ENCODE measurements at regions not wholly inside any gene's neighbourhood (a gene's known extent, or its start where the extent isn't known, plus 50 kb on each side); places are given as distances from the start of the nearest gene placed in this dataset.

DNA sequence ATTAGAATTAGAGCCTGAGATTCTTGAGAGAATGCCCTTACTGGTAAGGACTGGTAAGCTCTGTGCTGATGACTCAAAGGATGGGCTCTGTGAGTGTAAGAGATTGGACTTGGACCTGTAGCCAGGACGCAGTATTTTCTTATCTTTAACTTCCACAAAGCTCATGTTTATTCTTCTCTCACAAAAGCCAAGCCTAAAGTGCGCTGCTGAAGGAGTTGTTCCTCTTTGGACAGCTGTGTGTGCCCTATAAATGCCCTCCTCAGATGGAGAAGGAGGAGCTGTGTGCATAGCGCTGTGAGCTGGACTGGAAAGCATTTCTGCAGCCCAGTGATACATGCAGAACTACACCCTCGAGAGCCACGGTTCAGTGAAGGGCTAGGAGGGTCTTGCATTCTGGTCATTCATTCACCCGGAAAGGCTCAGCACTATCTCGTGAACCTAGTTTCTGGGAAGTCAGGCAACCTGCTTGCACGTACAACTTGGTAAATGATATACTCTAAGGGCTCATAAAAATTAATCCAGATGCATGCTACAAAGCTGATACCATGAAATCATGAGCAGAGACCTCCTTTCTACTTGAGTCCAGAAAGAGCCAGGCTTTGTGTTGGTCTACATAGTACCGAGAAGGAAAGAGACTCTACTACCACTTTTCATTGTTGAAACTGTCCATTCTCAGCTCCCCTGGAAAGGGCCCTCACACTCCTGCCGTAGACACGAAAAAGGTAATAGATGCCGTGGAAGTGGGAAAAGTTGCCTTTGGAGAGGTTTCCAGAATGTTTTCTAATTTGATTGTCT lies 103.0 kb upstream of the TBL1XR1 start:
- DNase-seq (peak in 4 of 5 donors; percentile 20 to 52 (median 36)), ATAC-seq (peak in 3 of 4 donors; percentile 89 to 96 (median 91))
- intact Hi-C loops (cut with DNase I), result no loop called here
- WGBS, 4 donors, result 46 to 60% (median 56%) methylated on average over 12 of the region's 12 CpGs
- no peak for TF ChIP-seq POLR2A (IDR thresholded peaks at IDR 0.05)
- TF ChIP-seq, protein P1, sequence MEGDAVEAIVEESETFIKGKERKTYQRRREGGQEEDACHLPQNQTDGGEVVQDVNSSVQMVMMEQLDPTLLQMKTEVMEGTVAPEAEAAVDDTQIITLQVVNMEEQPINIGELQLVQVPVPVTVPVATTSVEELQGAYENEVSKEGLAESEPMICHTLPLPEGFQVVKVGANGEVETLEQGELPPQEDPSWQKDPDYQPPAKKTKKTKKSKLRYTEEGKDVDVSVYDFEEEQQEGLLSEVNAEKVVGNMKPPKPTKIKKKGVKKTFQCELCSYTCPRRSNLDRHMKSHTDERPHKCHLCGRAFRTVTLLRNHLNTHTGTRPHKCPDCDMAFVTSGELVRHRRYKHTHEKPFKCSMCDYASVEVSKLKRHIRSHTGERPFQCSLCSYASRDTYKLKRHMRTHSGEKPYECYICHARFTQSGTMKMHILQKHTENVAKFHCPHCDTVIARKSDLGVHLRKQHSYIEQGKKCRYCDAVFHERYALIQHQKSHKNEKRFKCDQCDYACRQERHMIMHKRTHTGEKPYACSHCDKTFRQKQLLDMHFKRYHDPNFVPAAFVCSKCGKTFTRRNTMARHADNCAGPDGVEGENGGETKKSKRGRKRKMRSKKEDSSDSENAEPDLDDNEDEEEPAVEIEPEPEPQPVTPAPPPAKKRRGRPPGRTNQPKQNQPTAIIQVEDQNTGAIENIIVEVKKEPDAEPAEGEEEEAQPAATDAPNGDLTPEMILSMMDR (IDR thresholded peaks at IDR 0.05), result no peak
- Histone ChIP-seq H3K27me3 (no peaks in the 10 kb centered on the region), H3K27ac (peak overlapping the region in 11 of 12 donors; percentile 2 to 80 (median 49)), H3K4me1 (peaks cover 0 to 15% (median 7%) of the 10 kb centered on the region in 12 donors), H3K9me3 (no peaks in the 10 kb centered on the region), H3K4me3 (peak overlapping the region in 1 of 12 donors; percentile 14), H3K36me3 (no peaks in the 10 kb centered on the region)

DNA sequence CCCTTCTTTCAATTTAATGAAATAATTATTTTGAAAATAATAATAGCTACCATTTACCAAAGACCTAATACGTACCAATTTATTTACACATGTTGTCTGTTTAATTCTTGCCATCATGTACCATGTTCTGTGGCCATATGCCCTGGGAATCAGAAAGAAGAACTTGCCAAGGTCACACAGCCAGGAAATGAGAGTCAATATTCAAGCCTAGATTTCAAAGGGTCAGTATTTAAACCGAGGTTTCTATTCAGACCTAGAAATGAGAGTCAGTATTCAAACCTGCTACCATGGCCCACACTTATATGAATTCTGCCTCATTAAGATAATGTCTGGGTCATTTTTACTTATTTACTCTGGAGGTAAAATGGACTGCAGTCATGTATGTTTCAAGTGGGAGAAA lies 103.6 kb upstream of the TBL1XR1 start:
- Histone ChIP-seq H3K27ac (peak overlapping the region in 5 of 12 donors; percentile 2 to 80 (median 61)), H3K4me3 (no peak overlapping the region)
- no peak for ATAC-seq

GRCh38 chr3:177306252-177306651 lies 109.0 kb upstream of the TBL1XR1 start:
- TF ChIP-seq, protein P1 (IDR thresholded peaks at IDR 0.05), result no peak
- TF ChIP-seq POLR2A (IDR thresholded peaks at IDR 0.05), result no peak
- 89 to 97% (median 93%) methylated on average over 2 of the region's 2 CpGs for WGBS, 4 donors
- ATAC-seq, result no peak
- H3K4me3 ChIP-seq, result no peak overlapping the region
- no peaks in the 10 kb centered on the region for H3K4me1 ChIP-seq
- no peak for DNase-seq
- intact Hi-C loops (cut with DNase I), result no loop called here
- H3K27ac ChIP-seq, result no peak overlapping the region
- H3K36me3 ChIP-seq, result no peaks in the 10 kb centered on the region
- no peaks in the 10 kb centered on the region for H3K27me3 ChIP-seq
- H3K9me3 ChIP-seq, result peaks cover 0 to 20% (median 4%) of the 10 kb centered on the region in 12 donors

More for the DNA sequence above, 103.6 kb upstream of the TBL1XR1 start:
- TF ChIP-seq, protein P1 (IDR thresholded peaks at IDR 0.05), result no peak
- TF ChIP-seq POLR2A (IDR thresholded peaks at IDR 0.05), result no peak
- H3K36me3 ChIP-seq, result no peaks in the 10 kb centered on the region
- no peaks in the 10 kb centered on the region for H3K27me3 ChIP-seq
- 68 to 82% (median 77%) methylated on average over 2 of the region's 2 CpGs for WGBS, 4 donors
- H3K9me3 ChIP-seq, result no peaks in the 10 kb centered on the region
- DNase-seq, result no peak
- intact Hi-C loops (cut with DNase I), result no loop called here
- peaks cover 0 to 15% (median 7%) of the 10 kb centered on the region in 12 donors for H3K4me1 ChIP-seq

GRCh38 chr3:177307391-177307790 lies 110.1 kb upstream of the TBL1XR1 start:
- H3K4me3 ChIP-seq, result no peak overlapping the region
- ATAC-seq, result no peak
- no peak for TF ChIP-seq POLR2A (IDR thresholded peaks at IDR 0.05)
- TF ChIP-seq, protein P1 (IDR thresholded peaks at IDR 0.05), result no peak
- intact Hi-C loops (cut with DNase I), result no loop called here
- H3K36me3 ChIP-seq, result no peaks in the 10 kb centered on the region
- 92 to 96% (median 95%) methylated on average over 4 of the region's 4 CpGs for WGBS, 4 donors
- H3K4me1 ChIP-seq, result no peaks in the 10 kb centered on the region
- no peak overlapping the region for H3K27ac ChIP-seq
- H3K9me3 ChIP-seq, result peaks cover 0 to 20% (median 4%) of the 10 kb centered on the region in 12 donors
- H3K27me3 ChIP-seq, result no peaks in the 10 kb centered on the region
- DNase-seq, result no peak

Measured in heart left ventricle (tissue), 16 donors.